ENCODE measurements at regions not wholly inside any gene's neighbourhood (a gene's known extent, or its start where the extent isn't known, plus 50 kb on each side); places are given as distances from the start of the nearest gene placed in this dataset.

- FAIRE-seq (no peak), DNase-seq (ENCODE audit: insufficient read length, low spot score) (no peak)
- TF ChIP-seq CTCF (IDR thresholded peaks at IDR 0.05; ENCODE audit: insufficient read depth, missing control alignments): no peak
These were observed 89.3 kb upstream of the NEIL3 start for GRCh38 chr4:177220376-177220775.

GRCh38 chr4:177222781-177223180 is 86.9 kb upstream of the NEIL3 start:
- no peak for FAIRE-seq
- DNase-seq (ENCODE audit: insufficient read length, low spot score): no peak
- no peak for TF ChIP-seq CTCF (IDR thresholded peaks at IDR 0.05; ENCODE audit: insufficient read depth, missing control alignments)

- FAIRE-seq (no peak), DNase-seq (ENCODE audit: insufficient read length, low spot score) (no peak)
- TF ChIP-seq CTCF (IDR thresholded peaks at IDR 0.05; ENCODE audit: insufficient read depth, missing control alignments): no peak
These were observed 84.1 kb upstream of the NEIL3 start for GRCh38 chr4:177225605-177226004.

GRCh38 chr4:177227636-177228035 is 82.0 kb upstream of the NEIL3 start:
- DNase-seq (ENCODE audit: insufficient read length, low spot score) (no peak), FAIRE-seq (no peak)
- TF ChIP-seq CTCF (IDR thresholded peaks at IDR 0.05; ENCODE audit: insufficient read depth, missing control alignments): no peak

GRCh38 chr4:177228599-177228998 is 81.1 kb upstream of the NEIL3 start:
- DNase-seq (ENCODE audit: insufficient read length, low spot score): no peak
- no peak for TF ChIP-seq CTCF (IDR thresholded peaks at IDR 0.05; ENCODE audit: insufficient read depth, missing control alignments)
- FAIRE-seq: no peak

- TF ChIP-seq CTCF (IDR thresholded peaks at IDR 0.05; ENCODE audit: insufficient read depth, missing control alignments): no peak
- FAIRE-seq (no peak), DNase-seq (ENCODE audit: insufficient read length, low spot score) (no peak)
These were observed 80.3 kb upstream of the NEIL3 start for GRCh38 chr4:177229331-177229730.

GRCh38 chr4:177232473-177232872 is 77.2 kb upstream of the NEIL3 start:
- FAIRE-seq: no peak
- TF ChIP-seq CTCF (IDR thresholded peaks at IDR 0.05; ENCODE audit: insufficient read depth, missing control alignments): no peak
- DNase-seq (ENCODE audit: insufficient read length, low spot score): no peak
